ENCODE measurements at regions not wholly inside any gene's neighbourhood (a gene's known extent, or its start where the extent isn't known, plus 50 kb on each side); places are given as distances from the start of the nearest gene placed in this dataset.
"Not testable (repeated sequence)": the region's sequence is repeated elsewhere in the genome, so short reads cannot be mapped to it uniquely, and the experiment has no call there.

GRCh38 chr17:45600052-45601012, 109.8 kb upstream of the PLEKHM1 start:
- H3K36me3 ChIP-seq (ENCODE audit: control insufficient read depth, insufficient read depth, low read length); H4K5ac ChIP-seq (ENCODE audit: low read depth, low read length); BruUV-seq (replicated peaks); H3K23ac ChIP-seq (ENCODE audit: low read depth, low read length); H3K18ac ChIP-seq (ENCODE audit: low read depth, low read length); H3K4me2 ChIP-seq (ENCODE audit: low read depth, low read length); H3K79me1 ChIP-seq (ENCODE audit: low read depth in 1 of 2, low read length in 2 of 2); H3K9me1 ChIP-seq (ENCODE audit: insufficient read depth, low read length); H2AFZ ChIP-seq (replicated peaks; ENCODE audit: low read length, poor library complexity); H2AK9ac ChIP-seq (replicated peaks; ENCODE audit: low read depth, low read length, poor library complexity); H2BK15ac ChIP-seq (ENCODE audit: low read depth, low read length); H3K27ac ChIP-seq (ENCODE audit: insufficient read depth, low read length); in situ Hi-C loops (cut with MboI; ENCODE audit: low sequenced_read_pairs); intact Hi-C loops (cut with micrococcal nuclease); ATAC-seq (ENCODE audit: low read depth); H3K4ac ChIP-seq (ENCODE audit: low read depth, low read length); H2BK5ac ChIP-seq (ENCODE audit: low read depth, low read length, poor library complexity, severe bottlenecking); H3K56ac ChIP-seq (ENCODE audit: extremely low read depth, insufficient read depth, low read length); H4K8ac ChIP-seq (ENCODE audit: low read depth in 2 of 2, low read length in 2 of 2); CTCF ChIA-PET; H4K91ac ChIP-seq (ENCODE audit: insufficient read depth, low read depth, low read length); H2AK5ac ChIP-seq (ENCODE audit: low read depth, low read length); dilution Hi-C loops (cut with HindIII; ENCODE audit: low sequenced_read_pairs, unreplicated experiment); DNase-seq; H3K14ac ChIP-seq (replicated peaks; ENCODE audit: low read depth, low read length); H4K20me1 ChIP-seq (ENCODE audit: insufficient read depth, low read length); H2BK20ac ChIP-seq (ENCODE audit: low read depth, low read length); H2BK120ac ChIP-seq (ENCODE audit: low read depth, low read length); H3K4me3 ChIP-seq (ENCODE audit: insufficient read depth, low read depth, low read length); H3K9me3 ChIP-seq (ENCODE audit: control insufficient read depth, insufficient read depth, low read length); H3K27me3 ChIP-seq (ENCODE audit: control insufficient read depth, insufficient read depth, low read length); H3K4me1 ChIP-seq (ENCODE audit: control insufficient read depth, insufficient read depth, low read length); POLR2A ChIA-PET (ENCODE audit: unreplicated experiment); H3K9ac ChIP-seq (ENCODE audit: low read depth, low read length): not testable (repeated sequence)
- 20% methylated on average over 2 of the region's 21 CpGs; no CpG with 5 or more reads in 1 of the 2 experiments for WGBS, 2 experiments (ENCODE audit: extremely low coverage in 2 of 2, insufficient read length in 1 of 2)

DNA sequence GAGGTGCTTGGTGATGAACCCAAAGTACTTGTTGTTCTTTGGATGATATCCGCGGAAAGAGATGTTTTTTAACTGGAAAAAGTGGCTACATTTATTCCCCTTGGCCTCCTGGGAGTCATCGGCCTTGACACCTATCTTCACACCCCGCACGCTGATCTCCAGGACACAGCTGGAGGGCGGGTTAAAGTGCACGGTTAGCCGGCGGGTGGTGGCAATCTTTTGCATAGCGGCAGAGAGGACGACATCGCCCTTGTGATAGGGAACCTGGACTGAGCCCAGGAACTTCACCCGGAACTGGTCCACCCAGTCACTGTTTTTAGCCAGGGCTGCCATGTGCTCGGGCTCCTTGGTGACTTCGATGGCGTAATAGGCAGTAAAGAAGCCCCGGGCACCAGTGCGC, 110.5 kb upstream of the PLEKHM1 start:
- dilution Hi-C loops (cut with HindIII; ENCODE audit: low sequenced_read_pairs, unreplicated experiment); H2AK9ac ChIP-seq (replicated peaks; ENCODE audit: low read depth, low read length, poor library complexity); H3K14ac ChIP-seq (replicated peaks; ENCODE audit: low read depth, low read length); DNase-seq; H2BK15ac ChIP-seq (ENCODE audit: low read depth, low read length); POLR2A ChIA-PET (ENCODE audit: unreplicated experiment); ATAC-seq (ENCODE audit: low read depth); H3K23ac ChIP-seq (ENCODE audit: low read depth, low read length); BruUV-seq (replicated peaks); intact Hi-C loops (cut with micrococcal nuclease); H3K9me3 ChIP-seq (ENCODE audit: control insufficient read depth, insufficient read depth, low read length); H3K4me3 ChIP-seq (ENCODE audit: insufficient read depth, low read depth, low read length); H4K8ac ChIP-seq (ENCODE audit: low read depth in 2 of 2, low read length in 2 of 2); H3K9ac ChIP-seq (ENCODE audit: low read depth, low read length); H2AFZ ChIP-seq (replicated peaks; ENCODE audit: low read length, poor library complexity); H2BK120ac ChIP-seq (ENCODE audit: low read depth, low read length); H3K9me1 ChIP-seq (ENCODE audit: insufficient read depth, low read length); H4K20me1 ChIP-seq (ENCODE audit: insufficient read depth, low read length); H2AK5ac ChIP-seq (ENCODE audit: low read depth, low read length); H4K5ac ChIP-seq (ENCODE audit: low read depth, low read length); in situ Hi-C loops (cut with MboI; ENCODE audit: low sequenced_read_pairs); H3K27ac ChIP-seq (ENCODE audit: insufficient read depth, low read length); H3K56ac ChIP-seq (ENCODE audit: extremely low read depth, insufficient read depth, low read length); H2BK20ac ChIP-seq (ENCODE audit: low read depth, low read length); H3K27me3 ChIP-seq (ENCODE audit: control insufficient read depth, insufficient read depth, low read length); H3K18ac ChIP-seq (ENCODE audit: low read depth, low read length); H3K4me2 ChIP-seq (ENCODE audit: low read depth, low read length); H3K79me1 ChIP-seq (ENCODE audit: low read depth in 1 of 2, low read length in 2 of 2); H3K4me1 ChIP-seq (ENCODE audit: control insufficient read depth, insufficient read depth, low read length); H2BK5ac ChIP-seq (ENCODE audit: low read depth, low read length, poor library complexity, severe bottlenecking); H3K4ac ChIP-seq (ENCODE audit: low read depth, low read length); CTCF ChIA-PET; H3K36me3 ChIP-seq (ENCODE audit: control insufficient read depth, insufficient read depth, low read length); H4K91ac ChIP-seq (ENCODE audit: insufficient read depth, low read depth, low read length): not testable (repeated sequence)
- WGBS, 2 experiments (ENCODE audit: extremely low coverage in 2 of 2, insufficient read length in 1 of 2) = no CpG with 5 or more reads among the region's 18 CpGs
